ENCODE measurements at regions not wholly inside any gene's neighbourhood (a gene's known extent, or its start where the extent isn't known, plus 50 kb on each side); places are given as distances from the start of the nearest gene placed in this dataset.

DNA sequence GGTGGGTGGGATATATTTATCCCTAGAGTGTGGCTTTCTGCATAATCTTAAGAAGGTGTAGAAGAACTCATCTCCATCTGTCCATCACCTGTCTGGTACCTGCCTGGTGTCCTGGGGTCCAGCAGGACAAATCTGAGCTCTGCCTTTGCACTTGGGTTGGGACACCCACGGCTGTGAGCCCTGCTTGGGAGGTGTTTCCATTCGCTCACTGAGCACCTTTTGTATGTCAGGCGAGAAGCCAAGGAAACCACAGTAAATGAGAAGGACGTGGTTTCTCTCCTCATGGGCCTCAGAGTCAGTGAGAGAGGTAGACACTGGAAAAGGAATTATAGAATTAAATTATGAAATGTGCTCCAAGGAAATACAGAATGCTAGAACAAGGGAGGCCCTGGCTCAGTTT, 555.9 kb downstream of the MIAT start:
- TF ChIP-seq CREB5 (CRISPR knock-in tag; IDR thresholded peaks at IDR 0.05; ENCODE audit: low read depth) (no peak), ARNTL (CRISPR knock-in tag; IDR thresholded peaks at IDR 0.05; ENCODE audit: borderline replicate concordance, low read depth) (no peak), OSR1 (CRISPR knock-in tag; IDR thresholded peaks at IDR 0.05) (no peak), SNAI2 (CRISPR knock-in tag; IDR thresholded peaks at IDR 0.05) (no peak)
- TF ChIP-seq, protein P1, sequence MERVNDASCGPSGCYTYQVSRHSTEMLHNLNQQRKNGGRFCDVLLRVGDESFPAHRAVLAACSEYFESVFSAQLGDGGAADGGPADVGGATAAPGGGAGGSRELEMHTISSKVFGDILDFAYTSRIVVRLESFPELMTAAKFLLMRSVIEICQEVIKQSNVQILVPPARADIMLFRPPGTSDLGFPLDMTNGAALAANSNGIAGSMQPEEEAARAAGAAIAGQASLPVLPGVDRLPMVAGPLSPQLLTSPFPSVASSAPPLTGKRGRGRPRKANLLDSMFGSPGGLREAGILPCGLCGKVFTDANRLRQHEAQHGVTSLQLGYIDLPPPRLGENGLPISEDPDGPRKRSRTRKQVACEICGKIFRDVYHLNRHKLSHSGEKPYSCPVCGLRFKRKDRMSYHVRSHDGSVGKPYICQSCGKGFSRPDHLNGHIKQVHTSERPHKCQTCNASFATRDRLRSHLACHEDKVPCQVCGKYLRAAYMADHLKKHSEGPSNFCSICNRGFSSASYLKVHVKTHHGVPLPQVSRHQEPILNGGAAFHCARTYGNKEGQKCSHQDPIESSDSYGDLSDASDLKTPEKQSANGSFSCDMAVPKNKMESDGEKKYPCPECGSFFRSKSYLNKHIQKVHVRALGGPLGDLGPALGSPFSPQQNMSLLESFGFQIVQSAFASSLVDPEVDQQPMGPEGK (CRISPR knock-in tag; IDR thresholded peaks at IDR 0.05; ENCODE audit: borderline replicate concordance), result no peak
